GM10266 (cell line): ENCODE measurements at regions not wholly inside any gene's neighbourhood (a gene's known extent, or its start where the extent isn't known, plus 50 kb on each side); places are given as distances from the start of the nearest gene placed in this dataset.
"Not testable (repeated sequence)": the region's sequence is repeated elsewhere in the genome, so short reads cannot be mapped to it uniquely, and the experiment has no call there.

Experiments used
- DNase-seq: peaks from one replicate; pipeline ENCODE4 v3.0.0; 2012; ENCODE audit errors: extremely low spot score
- TF ChIP-seq, protein P1 (sequence below): IDR thresholded peaks from 2 replicates; pipeline ENCODE4 v1.5.1; 2012; ENCODE audit warnings: mild to moderate bottlenecking, low read depth; ENCODE audit not compliant: control insufficient read depth, insufficient read depth; ENCODE audit errors: missing control alignments

DNA sequence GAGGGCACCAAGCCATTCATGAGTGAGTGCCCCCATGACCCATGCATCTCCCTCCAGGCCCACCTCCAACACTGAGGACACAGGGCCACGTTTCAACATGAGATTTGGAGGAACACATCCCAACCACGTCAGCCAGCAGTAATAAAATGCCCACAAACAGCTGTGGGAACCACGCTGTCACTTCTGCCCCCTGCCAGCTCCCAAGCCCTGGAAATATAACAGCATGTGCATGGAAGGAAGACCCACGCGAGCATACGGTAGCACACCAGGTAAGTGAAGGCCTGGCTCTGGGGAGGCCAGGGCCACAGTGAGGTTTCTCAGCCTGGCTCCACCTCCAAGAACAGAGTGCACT is 168.9 kb upstream of the PFKP start:
- DNase-seq, result no peak
- TF ChIP-seq, protein P1, sequence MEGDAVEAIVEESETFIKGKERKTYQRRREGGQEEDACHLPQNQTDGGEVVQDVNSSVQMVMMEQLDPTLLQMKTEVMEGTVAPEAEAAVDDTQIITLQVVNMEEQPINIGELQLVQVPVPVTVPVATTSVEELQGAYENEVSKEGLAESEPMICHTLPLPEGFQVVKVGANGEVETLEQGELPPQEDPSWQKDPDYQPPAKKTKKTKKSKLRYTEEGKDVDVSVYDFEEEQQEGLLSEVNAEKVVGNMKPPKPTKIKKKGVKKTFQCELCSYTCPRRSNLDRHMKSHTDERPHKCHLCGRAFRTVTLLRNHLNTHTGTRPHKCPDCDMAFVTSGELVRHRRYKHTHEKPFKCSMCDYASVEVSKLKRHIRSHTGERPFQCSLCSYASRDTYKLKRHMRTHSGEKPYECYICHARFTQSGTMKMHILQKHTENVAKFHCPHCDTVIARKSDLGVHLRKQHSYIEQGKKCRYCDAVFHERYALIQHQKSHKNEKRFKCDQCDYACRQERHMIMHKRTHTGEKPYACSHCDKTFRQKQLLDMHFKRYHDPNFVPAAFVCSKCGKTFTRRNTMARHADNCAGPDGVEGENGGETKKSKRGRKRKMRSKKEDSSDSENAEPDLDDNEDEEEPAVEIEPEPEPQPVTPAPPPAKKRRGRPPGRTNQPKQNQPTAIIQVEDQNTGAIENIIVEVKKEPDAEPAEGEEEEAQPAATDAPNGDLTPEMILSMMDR, result no peak

DNA sequence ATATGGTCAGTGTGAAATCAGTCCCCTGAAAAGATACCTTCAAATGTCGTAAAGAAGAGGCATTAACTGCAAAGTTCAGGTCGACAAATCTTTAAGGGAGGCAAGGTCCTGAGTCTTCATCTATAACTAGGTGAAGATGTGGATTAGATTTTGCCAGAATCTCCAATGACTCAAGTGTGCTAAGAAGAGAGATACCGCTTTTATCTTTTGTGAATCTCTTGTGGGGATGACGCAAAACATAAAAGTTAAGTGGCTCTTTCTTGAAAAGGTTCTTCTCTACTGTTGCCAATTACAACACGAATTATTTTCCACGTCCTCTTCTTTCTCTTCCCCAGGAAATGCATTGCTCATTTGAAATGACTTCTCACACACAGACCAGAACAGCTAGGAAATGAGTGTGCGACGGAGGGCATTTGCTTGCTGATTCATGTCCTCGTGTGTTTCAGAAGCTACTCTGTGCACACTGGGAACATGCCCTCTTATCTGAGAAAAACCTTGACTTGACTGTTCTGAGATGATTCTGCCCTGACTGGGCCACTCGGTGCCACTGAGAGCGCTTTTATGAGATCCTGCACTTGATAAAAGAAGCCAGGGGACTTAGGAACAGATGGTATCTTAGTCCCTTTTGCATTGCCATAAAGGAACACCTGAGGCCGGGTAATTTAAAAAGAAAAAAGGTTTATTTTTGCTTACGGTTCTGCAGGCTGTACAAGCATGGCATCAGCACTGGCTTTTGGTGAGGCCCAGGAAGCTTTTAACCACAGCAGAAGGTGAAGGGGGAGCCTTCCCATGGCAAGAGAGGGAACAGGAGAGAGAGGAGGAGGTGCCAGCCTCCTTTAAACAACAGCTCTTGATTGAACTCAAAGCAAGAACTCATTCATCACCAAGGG is 169.5 kb upstream of the PFKP start:
- TF ChIP-seq, protein P1, result no peak
- DNase-seq, result no peak

DNA sequence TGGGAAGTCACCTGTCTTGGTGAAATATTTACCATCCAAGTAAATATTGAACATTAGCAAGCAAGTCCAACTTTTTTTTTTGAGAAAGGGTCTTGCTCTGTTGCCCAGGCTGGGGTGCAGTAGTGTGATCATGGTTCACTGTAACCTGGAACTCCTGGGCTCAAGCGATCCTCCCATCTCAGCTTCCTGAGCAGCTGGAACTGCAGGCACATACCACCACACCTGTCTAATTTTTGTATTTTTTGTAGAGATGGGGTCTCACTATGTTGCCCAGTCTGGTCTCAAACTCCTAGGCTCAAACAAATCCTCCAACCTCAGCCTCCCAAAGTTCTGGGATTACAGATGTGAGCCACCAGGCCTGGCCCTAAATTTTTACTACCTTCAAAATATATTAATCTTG is 171.0 kb upstream of the PFKP start:
- DNase-seq, result not testable (repeated sequence)

DNA sequence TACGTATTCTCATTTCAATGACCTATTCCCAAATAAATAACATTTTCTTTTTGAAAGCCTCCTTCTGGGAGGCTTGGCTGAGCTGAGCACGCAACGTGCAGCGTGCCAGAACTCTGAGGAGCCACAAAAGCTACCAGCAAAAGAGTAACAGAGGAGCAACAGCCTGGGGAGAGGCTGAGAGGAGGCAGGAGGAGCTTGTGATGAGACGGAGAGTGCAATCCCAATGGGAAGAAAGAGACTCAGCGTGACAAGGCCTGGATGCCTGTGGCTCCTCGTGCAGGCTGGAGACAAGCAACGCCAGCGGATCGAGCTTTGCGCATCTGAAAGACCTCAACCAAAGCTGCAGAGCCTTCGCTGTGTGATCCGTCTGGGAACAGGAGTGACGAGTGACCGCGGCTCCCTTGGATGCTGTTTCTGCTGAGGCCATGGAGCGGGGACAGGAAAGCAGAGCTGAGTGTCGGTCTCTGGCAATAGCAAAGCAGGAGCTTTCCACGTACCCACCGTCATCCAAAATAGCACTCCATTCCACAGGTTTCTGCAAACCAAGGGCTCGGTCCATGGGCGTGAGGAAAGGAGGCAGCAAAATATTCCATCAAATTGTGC is 171.7 kb upstream of the PFKP start:
- TF ChIP-seq, protein P1, result no peak
- no peak for DNase-seq

DNA sequence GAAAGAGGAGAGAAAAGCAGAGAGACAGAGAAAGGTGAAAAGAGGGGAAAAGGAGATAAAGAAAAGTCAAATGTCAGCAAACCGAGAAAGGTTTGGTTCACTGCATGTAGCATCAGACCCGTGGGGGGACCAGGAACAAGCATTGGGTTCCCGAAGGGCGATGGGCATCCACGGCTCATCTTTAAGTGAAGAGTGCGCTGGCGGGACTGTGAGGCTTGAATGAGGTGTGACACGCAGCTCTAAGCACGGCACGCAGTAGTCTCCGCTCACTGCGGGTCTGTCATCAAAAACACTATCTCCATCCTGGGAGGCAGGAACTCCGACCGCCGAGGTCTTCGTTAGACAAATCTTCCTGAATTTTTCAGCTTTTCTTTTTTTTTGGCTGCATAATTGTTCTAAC is 173.4 kb upstream of the PFKP start:
- TF ChIP-seq, protein P1, result no peak
- DNase-seq, result no peak

DNA sequence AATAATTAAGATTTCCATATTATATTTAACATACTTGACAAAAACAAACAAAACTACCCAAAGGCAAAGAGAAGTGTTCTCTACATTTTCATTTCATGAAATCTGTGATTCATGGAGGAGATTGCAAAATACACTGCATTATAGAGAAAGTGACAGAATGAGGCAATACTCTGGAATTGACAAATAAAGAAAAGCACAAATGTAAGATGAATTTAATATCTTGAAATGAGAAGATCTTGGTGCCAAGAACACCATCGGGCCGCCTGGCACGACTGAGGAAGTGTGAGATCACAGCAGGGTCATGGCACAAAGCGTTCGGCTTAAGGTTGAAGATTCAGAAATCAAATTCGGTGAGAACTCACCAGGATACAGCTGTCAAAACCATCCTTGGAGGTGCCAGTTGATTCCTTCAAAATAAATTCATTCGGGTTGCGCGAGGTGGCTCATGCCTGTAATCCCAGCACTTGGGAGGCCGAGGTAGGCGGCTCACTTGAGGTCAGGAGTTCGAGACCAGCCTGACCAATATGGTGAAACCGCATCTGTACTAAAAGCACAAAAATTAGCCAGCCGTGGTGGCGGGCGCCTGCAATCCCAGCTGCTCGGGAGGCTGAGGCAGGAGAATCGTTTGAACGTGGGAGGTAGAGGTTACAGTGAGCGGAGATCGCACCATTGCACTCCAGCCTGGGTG is 174.0 kb upstream of the PFKP start:
- DNase-seq, result no peak

DNA sequence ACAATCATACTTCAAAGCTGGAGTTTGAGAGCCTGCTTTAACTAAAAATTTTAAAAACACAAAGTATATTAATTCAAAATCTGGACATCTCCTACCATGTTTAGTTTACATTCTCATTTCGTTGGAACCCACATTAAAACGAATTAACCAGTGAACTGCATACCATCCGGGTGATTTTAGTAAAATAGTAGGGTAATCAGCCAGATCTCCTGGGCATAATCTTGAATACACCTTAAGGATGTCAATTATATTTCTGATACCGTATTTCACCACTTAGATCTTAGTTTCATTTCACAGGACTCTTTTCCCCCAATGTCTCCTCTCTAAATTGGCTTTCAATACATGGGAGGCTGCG is 175.6 kb upstream of the PFKP start:
- no peak for DNase-seq
- TF ChIP-seq, protein P1, result no peak

More for the DNA sequence above, 174.0 kb upstream of the PFKP start:
- TF ChIP-seq, protein P1, result no peak
